ENCODE measurements at regions not wholly inside any gene's neighbourhood (a gene's known extent, or its start where the extent isn't known, plus 50 kb on each side); places are given as distances from the start of the nearest gene placed in this dataset.

DNA sequence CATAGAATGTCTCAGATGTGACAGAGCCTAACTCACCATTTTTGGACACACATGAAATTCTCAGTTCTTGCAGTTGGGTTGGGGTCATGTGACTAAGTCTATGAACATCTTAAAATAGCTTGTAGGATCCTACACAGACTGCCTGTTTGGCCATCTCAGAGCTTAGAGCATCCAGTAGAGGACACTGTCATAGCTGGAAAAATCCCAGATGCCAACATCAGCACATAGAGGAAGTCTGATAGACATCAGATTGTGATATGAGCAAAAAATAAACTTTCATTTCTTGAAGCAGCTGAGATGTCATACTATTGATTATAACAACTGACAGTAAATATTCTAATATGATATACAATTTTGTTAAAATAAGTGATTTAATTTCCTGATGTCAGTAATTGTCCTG is 207.1 kb downstream of the TRAM1L1 start:
- peaks cover 0 to 4% of the 10 kb centered on the region in 2 donors for H3K27me3 ChIP-seq
- H3K9me3 ChIP-seq: no peaks in the 10 kb centered on the region
- no peak overlapping the region for H3K27ac ChIP-seq
- H3K36me3 ChIP-seq: no peaks in the 10 kb centered on the region
- no peak for TF ChIP-seq POLR2A (IDR thresholded peaks at IDR 0.05)
- TF ChIP-seq, protein P1, sequence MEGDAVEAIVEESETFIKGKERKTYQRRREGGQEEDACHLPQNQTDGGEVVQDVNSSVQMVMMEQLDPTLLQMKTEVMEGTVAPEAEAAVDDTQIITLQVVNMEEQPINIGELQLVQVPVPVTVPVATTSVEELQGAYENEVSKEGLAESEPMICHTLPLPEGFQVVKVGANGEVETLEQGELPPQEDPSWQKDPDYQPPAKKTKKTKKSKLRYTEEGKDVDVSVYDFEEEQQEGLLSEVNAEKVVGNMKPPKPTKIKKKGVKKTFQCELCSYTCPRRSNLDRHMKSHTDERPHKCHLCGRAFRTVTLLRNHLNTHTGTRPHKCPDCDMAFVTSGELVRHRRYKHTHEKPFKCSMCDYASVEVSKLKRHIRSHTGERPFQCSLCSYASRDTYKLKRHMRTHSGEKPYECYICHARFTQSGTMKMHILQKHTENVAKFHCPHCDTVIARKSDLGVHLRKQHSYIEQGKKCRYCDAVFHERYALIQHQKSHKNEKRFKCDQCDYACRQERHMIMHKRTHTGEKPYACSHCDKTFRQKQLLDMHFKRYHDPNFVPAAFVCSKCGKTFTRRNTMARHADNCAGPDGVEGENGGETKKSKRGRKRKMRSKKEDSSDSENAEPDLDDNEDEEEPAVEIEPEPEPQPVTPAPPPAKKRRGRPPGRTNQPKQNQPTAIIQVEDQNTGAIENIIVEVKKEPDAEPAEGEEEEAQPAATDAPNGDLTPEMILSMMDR (IDR thresholded peaks at IDR 0.05): no peak
- intact Hi-C loops (cut with DNase I; ENCODE audit: low total_unique reads): no loop called here
- DNase-seq: no peak
- H3K4me1 ChIP-seq: no peaks in the 10 kb centered on the region
- no peak overlapping the region for H3K4me3 ChIP-seq

DNA sequence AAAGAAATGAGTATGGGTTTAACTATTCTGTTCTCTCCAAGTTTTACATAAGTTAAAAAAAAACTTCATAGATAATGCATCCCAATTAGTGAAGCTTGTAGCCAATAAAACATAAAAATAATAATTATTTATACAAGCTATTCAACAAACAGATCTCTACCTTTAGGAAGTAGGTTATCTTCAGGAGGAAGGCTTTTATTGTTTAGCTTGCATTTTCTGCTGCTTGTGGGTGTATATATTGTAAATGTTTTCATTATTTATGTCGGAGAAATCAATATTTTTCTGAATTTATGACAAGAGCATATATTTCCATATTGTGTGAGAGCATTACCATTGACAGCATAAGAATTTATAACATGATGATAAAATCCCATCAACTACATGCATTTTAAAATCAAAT is 208.3 kb downstream of the TRAM1L1 start:
- TF ChIP-seq POLR2A (IDR thresholded peaks at IDR 0.05): no peak
- TF ChIP-seq, protein P1 (IDR thresholded peaks at IDR 0.05): no peak

DNA sequence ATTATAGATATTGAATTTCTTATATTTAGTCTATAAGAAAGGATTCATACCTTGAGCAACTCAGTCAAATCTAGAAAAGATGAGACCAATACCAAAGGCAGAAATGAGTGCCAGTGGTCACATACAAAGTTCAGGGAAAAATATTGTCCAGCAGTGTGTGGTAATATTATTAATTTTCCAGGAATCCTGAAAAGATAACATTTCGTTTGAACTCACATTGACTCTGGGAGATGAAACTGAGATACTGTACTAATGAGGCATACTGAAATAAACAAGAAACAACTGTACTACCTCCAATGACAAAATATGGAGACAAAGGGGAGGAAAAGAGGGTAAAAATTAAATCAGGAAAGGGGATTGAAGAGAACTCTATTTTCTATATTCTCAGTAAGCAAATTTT is 212.4 kb downstream of the TRAM1L1 start:
- intact Hi-C loops (cut with DNase I; ENCODE audit: low total_unique reads): no loop called here
- no peaks in the 10 kb centered on the region for H3K36me3 ChIP-seq
- H3K27me3 ChIP-seq: peaks cover 0 to 4% of the 10 kb centered on the region in 2 donors
- H3K27ac ChIP-seq: no peak overlapping the region
- no peak overlapping the region for H3K4me3 ChIP-seq
- TF ChIP-seq, protein P1 (IDR thresholded peaks at IDR 0.05): no peak
- no peak for TF ChIP-seq POLR2A (IDR thresholded peaks at IDR 0.05)
- H3K4me1 ChIP-seq: no peaks in the 10 kb centered on the region
- no peaks in the 10 kb centered on the region for H3K9me3 ChIP-seq
- no peak for DNase-seq

More for the DNA sequence above, 208.3 kb downstream of the TRAM1L1 start:
- Histone ChIP-seq H3K27ac (no peak overlapping the region), H3K9me3 (no peaks in the 10 kb centered on the region), H3K4me3 (no peak overlapping the region), H3K4me1 (no peaks in the 10 kb centered on the region), H3K27me3 (peaks cover 0 to 4% of the 10 kb centered on the region in 2 donors), H3K36me3 (no peaks in the 10 kb centered on the region)
- intact Hi-C loops (cut with DNase I; ENCODE audit: low total_unique reads): no loop called here
- DNase-seq: no peak

DNA sequence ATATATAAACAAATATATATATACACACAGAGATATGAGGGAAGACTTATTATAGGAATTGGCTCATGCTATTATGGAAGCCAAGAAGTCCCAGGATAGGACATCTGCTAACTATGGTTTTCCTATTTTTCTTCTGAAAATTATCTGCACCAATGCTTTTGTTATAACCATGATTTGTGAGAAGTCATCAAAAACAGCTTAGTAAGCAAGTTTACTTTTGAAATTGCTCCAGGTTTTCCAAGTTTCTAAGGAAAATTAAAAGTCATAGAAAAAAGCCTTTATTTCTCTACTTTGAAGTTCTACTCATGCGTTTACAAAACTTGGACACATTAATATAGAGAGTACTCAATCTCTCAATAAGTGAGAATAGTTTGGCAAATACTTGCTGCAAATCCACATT is 213.1 kb downstream of the TRAM1L1 start:
- no peak for TF ChIP-seq POLR2A (IDR thresholded peaks at IDR 0.05)
- TF ChIP-seq, protein P1 (IDR thresholded peaks at IDR 0.05): no peak
- DNase-seq: no peak

DNA sequence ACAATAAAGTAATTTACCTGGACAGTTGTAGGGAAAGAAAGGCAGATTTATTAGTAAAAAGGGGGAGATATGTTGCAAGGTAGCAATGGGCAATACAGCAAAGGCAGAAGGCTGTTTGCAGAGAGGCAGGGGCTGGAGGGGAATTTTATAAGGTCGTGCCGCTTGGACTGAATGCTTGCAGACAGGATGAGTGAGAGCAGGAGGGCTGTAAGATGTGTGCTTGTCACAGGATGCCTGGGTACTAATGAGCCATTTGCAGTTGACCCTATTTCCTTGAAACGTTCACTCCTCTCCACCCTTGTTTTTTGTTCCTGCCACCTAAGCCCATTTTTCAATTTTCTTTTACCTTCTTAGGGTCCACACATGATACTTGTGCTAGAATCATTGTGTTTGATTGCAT is 214.7 kb downstream of the TRAM1L1 start:
- Histone ChIP-seq H3K4me1 (no peaks in the 10 kb centered on the region), H3K27ac (no peak overlapping the region), H3K9me3 (no peaks in the 10 kb centered on the region), H3K4me3 (no peak overlapping the region), H3K36me3 (no peaks in the 10 kb centered on the region), H3K27me3 (no peaks in the 10 kb centered on the region)
- intact Hi-C loops (cut with DNase I; ENCODE audit: low total_unique reads): no loop called here
- DNase-seq: no peak
- no peak for TF ChIP-seq POLR2A (IDR thresholded peaks at IDR 0.05)
- TF ChIP-seq, protein P1 (IDR thresholded peaks at IDR 0.05): no peak

More for the DNA sequence above, 213.1 kb downstream of the TRAM1L1 start:
- H3K4me3 ChIP-seq: no peak overlapping the region
- intact Hi-C loops (cut with DNase I; ENCODE audit: low total_unique reads): no loop called here
- H3K36me3 ChIP-seq: no peaks in the 10 kb centered on the region
- no peak overlapping the region for H3K27ac ChIP-seq
- peaks cover 0 to 4% of the 10 kb centered on the region in 2 donors for H3K27me3 ChIP-seq
- H3K9me3 ChIP-seq: no peaks in the 10 kb centered on the region
- H3K4me1 ChIP-seq: no peaks in the 10 kb centered on the region
